ENCODE measurements at regions not wholly inside any gene's neighbourhood (a gene's known extent, or its start where the extent isn't known, plus 50 kb on each side); places are given as distances from the start of the nearest gene placed in this dataset.

- intact Hi-C loops (cut with DNase I, micrococcal nuclease) = no loop called here
- DNase-seq = no peak
- no peak for ATAC-seq
- H3K9me3 ChIP-seq = no peaks in the 10 kb centered on the region
- peaks cover 3% of the 10 kb centered on the region for H3K4me1 ChIP-seq (ENCODE audit: low read depth)
- TF ChIP-seq, protein P1, sequence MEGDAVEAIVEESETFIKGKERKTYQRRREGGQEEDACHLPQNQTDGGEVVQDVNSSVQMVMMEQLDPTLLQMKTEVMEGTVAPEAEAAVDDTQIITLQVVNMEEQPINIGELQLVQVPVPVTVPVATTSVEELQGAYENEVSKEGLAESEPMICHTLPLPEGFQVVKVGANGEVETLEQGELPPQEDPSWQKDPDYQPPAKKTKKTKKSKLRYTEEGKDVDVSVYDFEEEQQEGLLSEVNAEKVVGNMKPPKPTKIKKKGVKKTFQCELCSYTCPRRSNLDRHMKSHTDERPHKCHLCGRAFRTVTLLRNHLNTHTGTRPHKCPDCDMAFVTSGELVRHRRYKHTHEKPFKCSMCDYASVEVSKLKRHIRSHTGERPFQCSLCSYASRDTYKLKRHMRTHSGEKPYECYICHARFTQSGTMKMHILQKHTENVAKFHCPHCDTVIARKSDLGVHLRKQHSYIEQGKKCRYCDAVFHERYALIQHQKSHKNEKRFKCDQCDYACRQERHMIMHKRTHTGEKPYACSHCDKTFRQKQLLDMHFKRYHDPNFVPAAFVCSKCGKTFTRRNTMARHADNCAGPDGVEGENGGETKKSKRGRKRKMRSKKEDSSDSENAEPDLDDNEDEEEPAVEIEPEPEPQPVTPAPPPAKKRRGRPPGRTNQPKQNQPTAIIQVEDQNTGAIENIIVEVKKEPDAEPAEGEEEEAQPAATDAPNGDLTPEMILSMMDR (IDR thresholded peaks at IDR 0.05) = no peak
- H3K4me3 ChIP-seq = no peak overlapping the region
- no peaks in the 10 kb centered on the region for H3K36me3 ChIP-seq (ENCODE audit: low read depth)
Observed at GRCh38 chr9:90088856-90089255, 484.0 kb downstream of the GADD45G start.

GRCh38 chr9:90090997-90091396 lies 486.2 kb downstream of the GADD45G start:
- ATAC-seq (no peak), DNase-seq (no peak)
- Histone ChIP-seq H3K9me3 (no peaks in the 10 kb centered on the region), H3K36me3 (ENCODE audit: low read depth) (no peaks in the 10 kb centered on the region), H3K4me1 (ENCODE audit: low read depth) (peaks cover 3% of the 10 kb centered on the region), H3K4me3 (no peak overlapping the region)
- intact Hi-C loops (cut with DNase I, micrococcal nuclease) = no loop called here
- TF ChIP-seq, protein P1 (IDR thresholded peaks at IDR 0.05) = no peak

DNA sequence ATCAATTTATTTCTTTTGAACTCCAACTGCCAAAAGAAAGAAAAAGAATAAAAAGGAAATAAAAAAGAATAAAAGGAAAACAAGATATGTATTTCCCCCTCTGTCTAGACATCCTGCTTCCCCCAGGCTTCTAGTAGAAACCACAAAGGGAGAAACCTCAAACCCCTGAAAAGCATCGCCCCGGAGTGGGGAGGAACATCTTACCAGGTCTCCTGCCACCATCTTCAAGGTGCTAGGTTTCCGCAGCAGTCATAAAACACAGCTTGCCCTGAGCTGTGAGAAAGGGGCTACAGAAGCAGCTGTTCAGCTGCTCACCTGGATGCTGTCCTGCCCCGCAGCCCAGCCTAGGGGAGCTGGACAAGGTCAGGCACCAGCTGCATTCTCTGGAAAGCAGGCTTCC lies 487.7 kb downstream of the GADD45G start:
- DNase-seq (no peak), ATAC-seq (no peak)
- TF ChIP-seq, protein P1 (IDR thresholded peaks at IDR 0.05) = no peak
- Histone ChIP-seq H3K36me3 (ENCODE audit: low read depth) (no peaks in the 10 kb centered on the region), H3K4me3 (no peak overlapping the region), H3K9me3 (no peaks in the 10 kb centered on the region), H3K4me1 (ENCODE audit: low read depth) (no peaks in the 10 kb centered on the region)
- intact Hi-C loops (cut with DNase I, micrococcal nuclease) = no loop called here

DNA sequence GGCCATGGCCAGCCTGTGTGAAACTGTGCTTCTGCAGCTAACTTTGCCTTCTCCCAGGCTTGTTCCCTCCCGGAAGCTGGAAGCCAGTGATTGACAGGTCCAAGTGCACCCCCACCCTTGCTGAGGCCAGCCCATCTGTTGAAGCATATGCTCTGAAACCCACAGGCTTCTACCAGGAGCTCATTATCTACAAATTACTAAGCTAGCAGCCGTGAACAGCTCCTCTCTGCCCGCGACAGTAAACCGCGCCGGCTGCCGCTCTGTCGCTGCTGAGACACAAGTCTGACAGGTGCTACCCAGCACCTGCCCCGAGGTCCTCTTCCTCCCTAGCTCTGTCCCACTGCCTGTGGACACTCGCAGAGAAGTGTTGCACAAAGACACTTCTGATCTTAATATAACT lies 490.9 kb downstream of the GADD45G start:
- Histone ChIP-seq H3K9me3 (no peaks in the 10 kb centered on the region), H3K4me3 (no peak overlapping the region), H3K36me3 (ENCODE audit: low read depth) (no peaks in the 10 kb centered on the region), H3K4me1 (ENCODE audit: low read depth) (no peaks in the 10 kb centered on the region)
- ATAC-seq (peak; percentile 60), DNase-seq (peak in 2 of 3 donors; percentile 43 to 55)
- TF ChIP-seq, protein P1 (IDR thresholded peaks at IDR 0.05) = no peak
- intact Hi-C loops (cut with DNase I, micrococcal nuclease) = no loop called here

GRCh38 chr9:90097237-90097636 lies 492.4 kb downstream of the GADD45G start:
- H3K9me3 ChIP-seq = no peaks in the 10 kb centered on the region

More at GRCh38 chr9:90097237-90097636, 492.4 kb downstream of the GADD45G start:
- H3K4me3 ChIP-seq = no peak overlapping the region
- H3K4me1 ChIP-seq (ENCODE audit: low read depth) = no peaks in the 10 kb centered on the region
- DNase-seq = no peak
- intact Hi-C loops (cut with DNase I, micrococcal nuclease) = no loop called here
- no peak for ATAC-seq
- TF ChIP-seq, protein P1 (IDR thresholded peaks at IDR 0.05) = no peak
- H3K36me3 ChIP-seq (ENCODE audit: low read depth) = no peaks in the 10 kb centered on the region
